GM18868 (cell line): ENCODE measurements at regions not wholly inside any gene's neighbourhood (a gene's known extent, or its start where the extent isn't known, plus 50 kb on each side); places are given as distances from the start of the nearest gene placed in this dataset.
"Not testable (repeated sequence)": the region's sequence is repeated elsewhere in the genome, so short reads cannot be mapped to it uniquely, and the experiment has no call there.

Experiments
- ATAC-seq: cut with Tn5 transposase; IDR thresholded peaks from one replicate; pipeline ENCODE4 v1.9.1; 2021; ENCODE audit warnings: mild to moderate bottlenecking, moderate library complexity; ENCODE audit not compliant: unreplicated experiment

- no peak for ATAC-seq
These were observed 544.2 kb upstream of the PHF14 start for GRCh38 chr7:10429511-10429910.

- ATAC-seq, result no peak
These were observed 537.4 kb upstream of the PHF14 start for GRCh38 chr7:10436302-10436701.

GRCh38 chr7:10439027-10439426 is 534.6 kb upstream of the PHF14 start:
- ATAC-seq, result no peak

- ATAC-seq, result no peak
These were observed 517.7 kb upstream of the PHF14 start for GRCh38 chr7:10455936-10456335.

GRCh38 chr7:10460474-10460873 is 513.2 kb upstream of the PHF14 start:
- ATAC-seq, result no peak

- ATAC-seq, result no peak
These were observed 510.0 kb upstream of the PHF14 start for GRCh38 chr7:10463701-10464100.

GRCh38 chr7:10465536-10465935 is 508.1 kb upstream of the PHF14 start:
- ATAC-seq, result not testable (repeated sequence)

- no peak for ATAC-seq
These were observed 504.8 kb upstream of the PHF14 start for GRCh38 chr7:10468908-10469307.

GRCh38 chr7:10469476-10469875 is 504.2 kb upstream of the PHF14 start:
- ATAC-seq, result no peak

GRCh38 chr7:10471280-10472058 is 502.2 kb upstream of the PHF14 start:
- ATAC-seq, result no peak

- ATAC-seq, result no peak
These were observed 501.6 kb upstream of the PHF14 start for GRCh38 chr7:10472115-10472514.

- no peak for ATAC-seq
These were observed 500.1 kb upstream of the PHF14 start for GRCh38 chr7:10473569-10473968.

- no peak for ATAC-seq
These were observed 499.6 kb upstream of the PHF14 start for GRCh38 chr7:10474048-10474447.

- no peak for ATAC-seq
These were observed 497.6 kb upstream of the PHF14 start for GRCh38 chr7:10475940-10476641.

- no peak for ATAC-seq
These were observed 497.0 kb upstream of the PHF14 start for GRCh38 chr7:10476642-10477041.

GRCh38 chr7:10483671-10484070 is 490.0 kb upstream of the PHF14 start:
- no peak for ATAC-seq

- no peak for ATAC-seq
These were observed 488.9 kb upstream of the PHF14 start for GRCh38 chr7:10484767-10485166.

- ATAC-seq, result not testable (repeated sequence)
These were observed 472.3 kb upstream of the PHF14 start for GRCh38 chr7:10501206-10501884.

GRCh38 chr7:10507032-10507431 is 466.6 kb upstream of the PHF14 start:
- ATAC-seq, result no peak

GRCh38 chr7:10521306-10521705 is 452.4 kb upstream of the PHF14 start:
- ATAC-seq, result no peak

GRCh38 chr7:10533429-10533828 is 440.2 kb upstream of the PHF14 start:
- ATAC-seq, result not testable (repeated sequence)

- no peak for ATAC-seq
These were observed 437.1 kb upstream of the PHF14 start for GRCh38 chr7:10536561-10536960.
